ENCODE measurements at regions not wholly inside any gene's neighbourhood (a gene's known extent, or its start where the extent isn't known, plus 50 kb on each side); places are given as distances from the start of the nearest gene placed in this dataset.

GRCh38 chr16:77117707-77118106 is 73.3 kb upstream of the MON1B start:
- intact Hi-C loops (cut with micrococcal nuclease; ENCODE audit: unreplicated experiment), result no loop called here
- no peak for DNase-seq (ENCODE audit: low read depth, low spot score)

GRCh38 chr16:77131398-77131797 is 59.6 kb upstream of the MON1B start:
- in situ Hi-C loops (cut with HindIII; ENCODE audit: low pct_unique_long_range_greater_than_20kb, low sequenced_read_pairs) (no loop called here), intact Hi-C loops (cut with micrococcal nuclease; ENCODE audit: unreplicated experiment) (no loop called here)
- ChIA-PET CTCF (no interaction called here), POLR2A (no interaction called here)
- no peak for DNase-seq (ENCODE audit: low read depth, low spot score)
- no peaks in the 10 kb centered on the region for H3K9me3 ChIP-seq (ENCODE audit: control insufficient read depth, insufficient read depth, low read depth, low read length)
- H3K27me3 ChIP-seq (ENCODE audit: control insufficient read depth, insufficient read depth, low read length), result no peaks in the 10 kb centered on the region
- no peak for ATAC-seq
- no peak for TF ChIP-seq REST (IDR thresholded peaks at IDR 0.05; ENCODE audit: insufficient read depth in 1 of 2, low read depth in 2 of 2, low read length in 1 of 2)
- TF ChIP-seq TCF7L2 (IDR thresholded peaks at IDR 0.05; ENCODE audit: low read depth, low read length), result no peak
- TF ChIP-seq SIN3A (IDR thresholded peaks at IDR 0.05; ENCODE audit: borderline replicate concordance, insufficient read depth, low read depth, low read length), result no peak
- no peak for TF ChIP-seq POLR2AphosphoS5 (IDR thresholded peaks at IDR 0.05; ENCODE audit: low read depth, low read length)
- TF ChIP-seq CTCF (IDR thresholded peaks at IDR 0.05), result no peak
- BruUV-seq (replicated peaks), result no TSS peak
- no peaks in the 10 kb centered on the region for H3K4me1 ChIP-seq (ENCODE audit: control insufficient read depth, insufficient read depth, low read length)
- no peak overlapping the region for H3K27ac ChIP-seq (ENCODE audit: low read length)
- H3K4me3 ChIP-seq (ENCODE audit: low read depth in 2 of 2, low read length in 2 of 2), result no peak overlapping the region
- no peaks in the 10 kb centered on the region for H3K36me3 ChIP-seq (ENCODE audit: control insufficient read depth, insufficient read depth, low read length)

More at GRCh38 chr16:77117707-77118106, 73.3 kb upstream of the MON1B start:
- Histone ChIP-seq H3K36me3 (ENCODE audit: control insufficient read depth, insufficient read depth, low read length) (no peaks in the 10 kb centered on the region), H3K27me3 (ENCODE audit: control insufficient read depth, insufficient read depth, low read length) (no peaks in the 10 kb centered on the region), H3K4me3 (ENCODE audit: low read depth in 2 of 2, low read length in 2 of 2) (no peak overlapping the region), H3K27ac (ENCODE audit: low read length) (no peak overlapping the region), H3K4me1 (ENCODE audit: control insufficient read depth, insufficient read depth, low read length) (no peaks in the 10 kb centered on the region), H3K9me3 (ENCODE audit: control insufficient read depth, insufficient read depth, low read depth, low read length) (no peaks in the 10 kb centered on the region)
- ATAC-seq, result no peak
- in situ Hi-C loops (cut with HindIII; ENCODE audit: low pct_unique_long_range_greater_than_20kb, low sequenced_read_pairs), result no loop called here
- POLR2A ChIA-PET, result no interaction called here
- BruUV-seq (replicated peaks), result no TSS peak
- TF ChIP-seq CTCF (IDR thresholded peaks at IDR 0.05) (no peak), POLR2AphosphoS5 (IDR thresholded peaks at IDR 0.05; ENCODE audit: low read depth, low read length) (no peak)
- CTCF ChIA-PET, result no interaction called here
